Endodermal cell (in vitro differentiated cells): ENCODE measurements at regions not wholly inside any gene's neighbourhood (a gene's known extent, or its start where the extent isn't known, plus 50 kb on each side); places are given as distances from the start of the nearest gene placed in this dataset.

Experiments
- DNase-seq: peaks from one replicate; pipeline ENCODE4 v3.0.0-alpha.2; 2017
- H3K27ac ChIP-seq: 2 replicates; pipeline ENCODE4 v1.5.1; 2013; ENCODE audit warnings: mild to moderate bottlenecking, low read depth, low read length, moderate library complexity
- H3K27me3 ChIP-seq: 2 replicates; pipeline ENCODE4 v1.6.1; 2013; ENCODE audit warnings: mild to moderate bottlenecking, low read length, moderate library complexity; ENCODE audit not compliant: insufficient read depth, control insufficient read depth, poor library complexity, severe bottlenecking
- H3K36me3 ChIP-seq: 2 replicates; pipeline ENCODE4 v1.7.0; 2013; ENCODE audit warnings: mild to moderate bottlenecking, low read length, moderate library complexity; ENCODE audit not compliant: control insufficient read depth, insufficient read depth
- H3K4me1 ChIP-seq: one replicate; pipeline ENCODE4 v1.7.0; 2013; ENCODE audit warnings: low read length; ENCODE audit not compliant: control insufficient read depth, insufficient read depth
- H3K4me3 ChIP-seq: 2 replicates; pipeline ENCODE4 v1.5.1; 2013; ENCODE audit warnings: mild to moderate bottlenecking, low read length, moderate library complexity
- H3K9ac ChIP-seq: 2 replicates; pipeline ENCODE4 v1.6.1; 2013; ENCODE audit warnings: mild to moderate bottlenecking, low read length, moderate library complexity; ENCODE audit not compliant: poor library complexity, severe bottlenecking; ENCODE audit errors: extremely low read depth
- H3K9me3 ChIP-seq: 2 replicates; pipeline ENCODE4 v1.6.1; 2013; ENCODE audit warnings: mild to moderate bottlenecking, low read length, moderate library complexity; ENCODE audit not compliant: control insufficient read depth
- H3K27ac Mint-ChIP-seq: 2 replicates; pipeline ENCODE4 v1.8.0; 2020; ENCODE audit warnings: mixed read lengths
- H3K27me3 Mint-ChIP-seq: 2 replicates; pipeline ENCODE4 v1.8.0; 2021; ENCODE audit warnings: mild to moderate bottlenecking, mixed read lengths; ENCODE audit not compliant: insufficient read depth
- H3K36me3 Mint-ChIP-seq: 2 replicates; pipeline ENCODE4 v1.8.0; 2020; ENCODE audit warnings: low read depth, mixed read lengths
- H3K4me1 Mint-ChIP-seq: 2 replicates; pipeline ENCODE4 v1.8.0; 2020; ENCODE audit warnings: mixed read lengths
- H3K4me3 Mint-ChIP-seq: 2 replicates; pipeline ENCODE4 v1.8.0; 2020; ENCODE audit warnings: mild to moderate bottlenecking, moderate library complexity, mixed read lengths
- H3K9me3 Mint-ChIP-seq: 2 replicates; pipeline ENCODE4 v1.8.0; 2020; ENCODE audit warnings: mild to moderate bottlenecking, mixed read lengths
- WGBS, 2 experiments: methylation state at CpG; one replicate each; pipeline versions ENCODE4 v1.1.5 to v1.1.7; 2013; ENCODE audit warnings: missing lambda C conversion rate in 2 of 2, mixed read lengths in 1 of 2; ENCODE audit not compliant: insufficient coverage in 1 of 2, insufficient read length in 1 of 2; 5-methylcytosine and 5-hydroxymethylcytosine counted together
- TF ChIP-seq, protein P1 (sequence below): fragments of 200-600 bp; sonication (generic); conservative IDR thresholded peaks from 2 replicates; pipeline ENCODE4 v1.5.0; 2021; ENCODE audit warnings: antibody characterized with exemption, mild to moderate bottlenecking

DNA sequence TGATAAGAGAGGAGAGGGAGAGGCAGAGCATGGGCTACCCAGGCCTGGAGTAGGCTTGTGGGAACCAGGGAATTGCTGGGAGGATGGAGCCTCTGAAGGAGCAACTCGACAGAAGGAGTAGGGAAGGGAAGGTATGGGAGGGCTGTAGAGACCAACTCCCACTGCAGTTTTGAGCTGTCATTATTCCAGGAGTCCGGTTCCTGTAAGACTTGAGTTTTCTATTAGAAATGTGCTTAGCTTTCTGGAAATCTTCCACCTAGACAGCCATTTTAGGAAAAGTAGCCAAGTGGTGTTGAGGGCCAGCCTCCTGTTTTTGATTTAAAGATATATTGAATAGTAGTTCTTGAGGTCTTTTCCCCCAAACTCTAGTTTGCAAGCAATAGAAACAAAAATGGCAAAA lies 323.5 kb downstream of the LRRC70 start:
- no peaks in the 10 kb centered on the region for H3K36me3 Mint-ChIP-seq

DNA sequence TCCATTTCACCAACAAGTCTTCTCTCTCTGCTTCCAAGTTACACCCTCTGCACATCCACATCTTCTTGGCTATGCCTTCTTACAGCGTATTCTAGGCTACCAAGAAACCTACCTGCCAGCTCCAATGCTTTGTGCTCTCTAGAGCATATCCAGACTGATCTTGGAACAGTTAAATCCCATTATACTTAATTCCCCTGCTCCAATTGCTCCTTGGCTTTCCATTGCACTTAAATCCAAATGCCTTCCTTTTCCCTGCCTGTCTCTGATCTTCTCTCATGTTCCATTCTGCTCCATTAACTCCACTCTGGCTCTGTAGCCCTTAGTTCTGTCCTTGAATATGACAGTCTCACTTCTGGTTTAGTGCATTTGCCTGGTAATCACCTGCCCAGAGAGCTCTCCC lies 322.4 kb downstream of the LRRC70 start:
- TF ChIP-seq, protein P1, sequence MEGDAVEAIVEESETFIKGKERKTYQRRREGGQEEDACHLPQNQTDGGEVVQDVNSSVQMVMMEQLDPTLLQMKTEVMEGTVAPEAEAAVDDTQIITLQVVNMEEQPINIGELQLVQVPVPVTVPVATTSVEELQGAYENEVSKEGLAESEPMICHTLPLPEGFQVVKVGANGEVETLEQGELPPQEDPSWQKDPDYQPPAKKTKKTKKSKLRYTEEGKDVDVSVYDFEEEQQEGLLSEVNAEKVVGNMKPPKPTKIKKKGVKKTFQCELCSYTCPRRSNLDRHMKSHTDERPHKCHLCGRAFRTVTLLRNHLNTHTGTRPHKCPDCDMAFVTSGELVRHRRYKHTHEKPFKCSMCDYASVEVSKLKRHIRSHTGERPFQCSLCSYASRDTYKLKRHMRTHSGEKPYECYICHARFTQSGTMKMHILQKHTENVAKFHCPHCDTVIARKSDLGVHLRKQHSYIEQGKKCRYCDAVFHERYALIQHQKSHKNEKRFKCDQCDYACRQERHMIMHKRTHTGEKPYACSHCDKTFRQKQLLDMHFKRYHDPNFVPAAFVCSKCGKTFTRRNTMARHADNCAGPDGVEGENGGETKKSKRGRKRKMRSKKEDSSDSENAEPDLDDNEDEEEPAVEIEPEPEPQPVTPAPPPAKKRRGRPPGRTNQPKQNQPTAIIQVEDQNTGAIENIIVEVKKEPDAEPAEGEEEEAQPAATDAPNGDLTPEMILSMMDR, result no peak
- H3K9me3 Mint-ChIP-seq, result no peaks in the 10 kb centered on the region
- no peaks in the 10 kb centered on the region for H3K36me3 ChIP-seq
- WGBS, 2 experiments, result 86% methylated on average over 1 of the region's 1 CpG; no CpG with 5 or more reads in 1 of the 2 experiments
- H3K27ac Mint-ChIP-seq, result no peak overlapping the region
- H3K27me3 ChIP-seq, result no peaks in the 10 kb centered on the region
- no peak overlapping the region for H3K4me3 ChIP-seq
- H3K27ac ChIP-seq, result no peak overlapping the region
- no peaks in the 10 kb centered on the region for H3K4me1 Mint-ChIP-seq
- no peak overlapping the region for H3K9ac ChIP-seq
- H3K27me3 Mint-ChIP-seq, result peaks cover 2% of the 10 kb centered on the region
- H3K4me1 ChIP-seq, result peaks cover 4% of the 10 kb centered on the region
- no peak overlapping the region for H3K4me3 Mint-ChIP-seq
- no peak for DNase-seq
- H3K36me3 Mint-ChIP-seq, result no peaks in the 10 kb centered on the region
- no peaks in the 10 kb centered on the region for H3K9me3 ChIP-seq

More for the DNA sequence above, 323.5 kb downstream of the LRRC70 start:
- TF ChIP-seq, protein P1, result no peak
- H3K27ac Mint-ChIP-seq, result no peak overlapping the region
- Histone ChIP-seq H3K9ac (no peak overlapping the region), H3K36me3 (no peaks in the 10 kb centered on the region), H3K27me3 (no peaks in the 10 kb centered on the region), H3K27ac (no peak overlapping the region), H3K4me3 (no peak overlapping the region), H3K4me1 (peaks cover 3% of the 10 kb centered on the region), H3K9me3 (no peaks in the 10 kb centered on the region)
- H3K4me3 Mint-ChIP-seq, result no peak overlapping the region
- H3K27me3 Mint-ChIP-seq, result no peaks in the 10 kb centered on the region
- H3K4me1 Mint-ChIP-seq, result peaks cover 4% of the 10 kb centered on the region
- no peak for DNase-seq
- H3K9me3 Mint-ChIP-seq, result no peaks in the 10 kb centered on the region
- 86 to 100% methylated on average over 1 to 2 of the region's 2 CpGs for WGBS, 2 experiments

DNA sequence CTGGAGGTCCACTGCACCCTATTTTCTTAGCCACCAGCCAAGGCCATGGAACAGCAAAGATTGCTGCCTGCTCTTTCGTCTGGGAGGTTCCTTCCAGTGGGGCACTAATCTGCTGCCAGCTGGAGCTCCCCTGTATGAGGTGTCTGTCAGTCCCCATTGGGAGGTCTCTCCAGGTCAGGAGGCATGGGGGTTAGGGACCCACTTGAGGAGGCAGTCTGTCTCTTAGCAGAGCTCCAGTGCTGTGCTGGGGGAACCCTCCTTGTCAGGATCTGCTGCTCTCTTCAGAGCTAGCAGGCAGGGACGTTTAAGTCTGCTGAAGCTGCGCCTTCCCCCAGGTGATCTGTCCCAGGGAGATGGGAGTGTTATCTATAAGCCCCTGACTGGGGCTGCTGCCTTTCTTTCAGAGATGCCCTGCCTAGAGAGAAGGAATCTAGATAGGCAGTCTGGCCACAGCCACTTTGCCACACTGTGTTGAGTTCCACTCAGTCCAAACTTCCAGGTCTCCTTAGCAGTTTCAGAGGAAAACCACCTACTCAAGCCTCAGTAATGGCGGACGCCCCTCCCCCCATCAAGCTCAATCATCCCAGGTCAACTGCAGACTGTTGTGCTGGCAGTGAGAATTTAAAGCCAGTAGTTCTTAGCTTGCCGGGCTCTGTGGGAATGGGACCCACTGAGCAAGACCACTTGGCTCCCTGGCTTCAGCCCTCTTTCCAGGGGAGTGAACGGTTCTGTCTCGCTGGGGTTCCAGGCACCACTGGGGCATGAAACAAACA lies 317.7 kb downstream of the LRRC70 start:
- Mint-ChIP-seq H3K27ac (no peak overlapping the region), H3K4me1 (no peaks in the 10 kb centered on the region), H3K36me3 (no peaks in the 10 kb centered on the region), H3K27me3 (peaks cover 32% of the 10 kb centered on the region), H3K4me3 (no peak overlapping the region), H3K9me3 (peaks cover 9% of the 10 kb centered on the region)
- peaks cover 6% of the 10 kb centered on the region for H3K9me3 ChIP-seq
- no peak overlapping the region for H3K4me3 ChIP-seq
- H3K9ac ChIP-seq, result no peak overlapping the region
- no peaks in the 10 kb centered on the region for H3K36me3 ChIP-seq
- peak; percentile 52 for DNase-seq
- TF ChIP-seq, protein P1, result no peak
- no peak overlapping the region for H3K27ac ChIP-seq
- peaks cover 4% of the 10 kb centered on the region for H3K4me1 ChIP-seq
- 83 to 84% methylated on average over 2 to 8 of the region's 8 CpGs for WGBS, 2 experiments
- H3K27me3 ChIP-seq, result no peaks in the 10 kb centered on the region
